ENCODE measurements at regions not wholly inside any gene's neighbourhood (a gene's known extent, or its start where the extent isn't known, plus 50 kb on each side); places are given as distances from the start of the nearest gene placed in this dataset.

GRCh38 chr5:60014331-60014730 is 120.8 kb upstream of the PDE4D start:
- Histone ChIP-seq H3K4me1 (ENCODE audit: control insufficient read depth, low read depth, low read length) (no peaks in the 10 kb centered on the region), H2BK5ac (ENCODE audit: low read length) (no peak overlapping the region), H4K5ac (ENCODE audit: low read length) (no peak overlapping the region), H2AK5ac (ENCODE audit: low read length) (no peak overlapping the region), H3K4me3 (ENCODE audit: low read length) (no peak overlapping the region), H3K36me3 (ENCODE audit: control insufficient read depth, insufficient read depth, low read length) (no peaks in the 10 kb centered on the region), H3K23ac (ENCODE audit: low read length) (no peak overlapping the region), H3K56ac (ENCODE audit: low read length) (no peak overlapping the region), H2BK15ac (replicated peaks; ENCODE audit: low read depth) (no peak overlapping the region), H3K27ac (ENCODE audit: low read depth, low read length) (no peak overlapping the region), H3K18ac (ENCODE audit: low read length) (no peak overlapping the region), H3K79me2 (ENCODE audit: control insufficient read depth, insufficient read depth, low read length) (no peaks in the 10 kb centered on the region), H3K9ac (ENCODE audit: low read length) (no peak overlapping the region), H4K8ac (ENCODE audit: low read depth, low read length) (no peak overlapping the region), H3K4me2 (ENCODE audit: low read length) (no peak overlapping the region), H3K79me1 (ENCODE audit: low read length) (no peaks in the 10 kb centered on the region), H3K27me3 (ENCODE audit: insufficient read depth, low read length, poor library complexity) (no peaks in the 10 kb centered on the region), H3K4ac (ENCODE audit: low read depth, low read length) (no peak overlapping the region), H2BK120ac (ENCODE audit: low read depth, low read length) (no peak overlapping the region)
- DNase-seq, result no peak
- no CpG with 5 or more reads among the region's 2 CpGs for WGBS (ENCODE audit: extremely low coverage, insufficient coverage, low lambda C conversion rate)

DNA sequence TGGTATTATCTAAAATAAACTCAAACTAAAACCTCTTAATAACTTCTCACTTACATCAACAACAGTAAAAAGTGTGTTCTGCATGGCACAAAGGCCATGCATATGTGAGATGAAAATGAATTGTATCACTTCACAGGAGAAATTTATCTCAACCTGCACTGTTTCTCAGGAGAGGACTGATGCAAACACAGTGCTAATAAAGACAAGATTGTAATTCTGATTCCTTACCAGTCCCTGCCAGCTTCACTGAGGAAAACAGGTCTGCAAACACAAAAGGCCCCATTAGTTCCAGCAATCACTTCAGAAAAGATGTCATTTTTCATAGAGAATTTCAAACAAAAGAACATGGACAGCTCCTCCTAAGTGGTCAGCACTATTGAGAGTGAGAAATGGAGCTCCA is 117.3 kb upstream of the PDE4D start:
- DNase-seq, result no peak
- H3K79me2 ChIP-seq (ENCODE audit: control insufficient read depth, insufficient read depth, low read length), result no peaks in the 10 kb centered on the region
- no peak overlapping the region for H3K27ac ChIP-seq (ENCODE audit: low read depth, low read length)
- H2BK15ac ChIP-seq (replicated peaks; ENCODE audit: low read depth), result no peak overlapping the region
- H3K36me3 ChIP-seq (ENCODE audit: control insufficient read depth, insufficient read depth, low read length), result no peaks in the 10 kb centered on the region
- H2AK5ac ChIP-seq (ENCODE audit: low read length), result no peak overlapping the region
- no peak overlapping the region for H3K4ac ChIP-seq (ENCODE audit: low read depth, low read length)
- no peak overlapping the region for H4K5ac ChIP-seq (ENCODE audit: low read length)
- no peaks in the 10 kb centered on the region for H3K4me1 ChIP-seq (ENCODE audit: control insufficient read depth, low read depth, low read length)
- H3K27me3 ChIP-seq (ENCODE audit: insufficient read depth, low read length, poor library complexity), result no peaks in the 10 kb centered on the region
- H3K23ac ChIP-seq (ENCODE audit: low read length), result no peak overlapping the region
- H2BK5ac ChIP-seq (ENCODE audit: low read length), result no peak overlapping the region
- H3K4me2 ChIP-seq (ENCODE audit: low read length), result no peak overlapping the region
- H3K9ac ChIP-seq (ENCODE audit: low read length), result no peak overlapping the region
- no peak overlapping the region for H4K8ac ChIP-seq (ENCODE audit: low read depth, low read length)
- no peak overlapping the region for H2BK120ac ChIP-seq (ENCODE audit: low read depth, low read length)
- H3K4me3 ChIP-seq (ENCODE audit: low read length), result no peak overlapping the region
- no peaks in the 10 kb centered on the region for H3K79me1 ChIP-seq (ENCODE audit: low read length)
- no peak overlapping the region for H3K18ac ChIP-seq (ENCODE audit: low read length)
- no peak overlapping the region for H3K56ac ChIP-seq (ENCODE audit: low read length)

DNA sequence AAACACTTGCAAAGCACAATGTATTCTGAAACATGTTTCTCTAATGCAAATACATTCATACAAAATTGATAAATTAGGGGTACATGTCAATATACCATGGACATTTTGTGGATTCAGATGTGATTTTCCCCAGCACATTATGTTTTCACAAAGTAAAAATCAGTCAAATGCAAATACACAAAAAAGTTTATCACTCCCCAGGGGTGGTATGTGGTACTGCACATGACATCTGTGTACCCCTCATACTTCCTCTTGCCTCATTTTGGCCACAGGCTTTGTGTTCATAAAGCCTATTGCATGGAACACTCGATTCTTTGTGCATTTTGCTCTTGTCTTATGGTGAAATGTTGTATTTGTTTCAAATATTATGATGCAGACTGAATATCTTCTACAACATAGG is 116.8 kb upstream of the PDE4D start:
- Histone ChIP-seq H3K4ac (ENCODE audit: low read depth, low read length) (no peak overlapping the region), H2BK120ac (ENCODE audit: low read depth, low read length) (no peak overlapping the region), H3K4me2 (ENCODE audit: low read length) (no peak overlapping the region), H3K36me3 (ENCODE audit: control insufficient read depth, insufficient read depth, low read length) (no peaks in the 10 kb centered on the region), H3K23ac (ENCODE audit: low read length) (no peak overlapping the region), H4K8ac (ENCODE audit: low read depth, low read length) (no peak overlapping the region), H4K5ac (ENCODE audit: low read length) (no peak overlapping the region), H3K9ac (ENCODE audit: low read length) (no peak overlapping the region), H3K18ac (ENCODE audit: low read length) (no peak overlapping the region), H3K56ac (ENCODE audit: low read length) (no peak overlapping the region), H3K27ac (ENCODE audit: low read depth, low read length) (no peak overlapping the region), H3K79me1 (ENCODE audit: low read length) (no peaks in the 10 kb centered on the region), H3K4me3 (ENCODE audit: low read length) (no peak overlapping the region), H2AK5ac (ENCODE audit: low read length) (no peak overlapping the region), H3K27me3 (ENCODE audit: insufficient read depth, low read length, poor library complexity) (no peaks in the 10 kb centered on the region), H3K4me1 (ENCODE audit: control insufficient read depth, low read depth, low read length) (no peaks in the 10 kb centered on the region), H3K79me2 (ENCODE audit: control insufficient read depth, insufficient read depth, low read length) (no peaks in the 10 kb centered on the region), H2BK5ac (ENCODE audit: low read length) (no peak overlapping the region), H2BK15ac (replicated peaks; ENCODE audit: low read depth) (no peak overlapping the region)
- DNase-seq, result peak; percentile 14
- WGBS (ENCODE audit: extremely low coverage, insufficient coverage, low lambda C conversion rate), result no CpG with 5 or more reads among the region's 1 CpG

DNA sequence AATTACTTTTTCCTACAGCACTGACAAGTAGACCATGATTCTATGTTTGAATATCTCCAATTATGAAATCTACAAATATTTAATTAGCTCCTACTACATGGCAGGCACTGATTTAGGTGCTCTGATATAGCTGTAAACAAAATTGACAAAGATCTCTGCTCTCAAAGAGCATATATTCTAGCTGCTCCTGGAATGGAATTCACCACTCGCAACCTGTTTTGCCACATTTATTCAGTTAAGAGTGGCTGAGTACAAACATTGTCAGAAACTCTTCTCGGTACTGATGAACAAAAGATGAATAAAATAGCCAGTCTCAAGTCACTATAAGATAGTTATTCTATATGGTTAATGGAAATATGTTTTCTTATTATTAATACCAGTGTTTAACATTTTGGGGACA is 114.2 kb upstream of the PDE4D start:
- no CpG with 5 or more reads among the region's 2 CpGs for WGBS (ENCODE audit: extremely low coverage, insufficient coverage, low lambda C conversion rate)
- Histone ChIP-seq H4K5ac (ENCODE audit: low read length) (no peak overlapping the region), H3K4me3 (ENCODE audit: low read length) (no peak overlapping the region), H3K27ac (ENCODE audit: low read depth, low read length) (no peak overlapping the region), H3K36me3 (ENCODE audit: control insufficient read depth, insufficient read depth, low read length) (no peaks in the 10 kb centered on the region), H3K4me2 (ENCODE audit: low read length) (no peak overlapping the region), H2AK5ac (ENCODE audit: low read length) (no peak overlapping the region), H3K79me1 (ENCODE audit: low read length) (no peaks in the 10 kb centered on the region), H2BK15ac (replicated peaks; ENCODE audit: low read depth) (no peak overlapping the region), H3K9ac (ENCODE audit: low read length) (no peak overlapping the region), H3K4ac (ENCODE audit: low read depth, low read length) (no peak overlapping the region), H3K23ac (ENCODE audit: low read length) (no peak overlapping the region), H3K56ac (ENCODE audit: low read length) (no peak overlapping the region), H4K8ac (ENCODE audit: low read depth, low read length) (no peak overlapping the region), H3K79me2 (ENCODE audit: control insufficient read depth, insufficient read depth, low read length) (no peaks in the 10 kb centered on the region), H3K18ac (ENCODE audit: low read length) (no peak overlapping the region), H3K4me1 (ENCODE audit: control insufficient read depth, low read depth, low read length) (no peaks in the 10 kb centered on the region), H2BK5ac (ENCODE audit: low read length) (no peak overlapping the region), H3K27me3 (ENCODE audit: insufficient read depth, low read length, poor library complexity) (no peaks in the 10 kb centered on the region), H2BK120ac (ENCODE audit: low read depth, low read length) (no peak overlapping the region)
- no peak for DNase-seq

DNA sequence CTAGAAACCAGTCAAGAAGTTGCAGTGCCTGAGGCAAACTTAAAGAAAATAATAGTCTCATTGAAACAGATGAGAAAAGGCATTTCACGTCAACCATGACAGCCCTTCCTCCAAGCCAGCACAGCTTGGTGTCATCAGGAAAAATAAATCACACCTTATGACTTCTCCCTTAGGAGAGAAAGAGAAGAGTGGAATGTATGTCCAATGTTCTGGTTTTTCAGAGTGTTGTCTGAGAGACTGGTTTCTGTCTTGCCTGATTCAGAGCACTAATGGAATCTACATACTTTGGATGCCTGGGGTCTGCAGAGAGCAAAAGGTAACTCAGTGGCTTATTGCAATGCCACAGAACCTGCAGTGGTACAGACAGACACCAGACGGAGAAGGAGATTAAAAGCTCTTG is 105.5 kb upstream of the PDE4D start:
- DNase-seq, result peak; percentile 45
- Histone ChIP-seq H3K4me2 (ENCODE audit: low read length) (no peak overlapping the region), H4K8ac (ENCODE audit: low read depth, low read length) (no peak overlapping the region), H3K4me1 (ENCODE audit: control insufficient read depth, low read depth, low read length) (no peaks in the 10 kb centered on the region), H3K9ac (ENCODE audit: low read length) (no peak overlapping the region), H3K79me1 (ENCODE audit: low read length) (no peaks in the 10 kb centered on the region), H3K56ac (ENCODE audit: low read length) (no peak overlapping the region), H3K18ac (ENCODE audit: low read length) (no peak overlapping the region), H3K4me3 (ENCODE audit: low read length) (no peak overlapping the region), H3K27me3 (ENCODE audit: insufficient read depth, low read length, poor library complexity) (no peaks in the 10 kb centered on the region), H3K23ac (ENCODE audit: low read length) (no peak overlapping the region), H3K79me2 (ENCODE audit: control insufficient read depth, insufficient read depth, low read length) (no peaks in the 10 kb centered on the region), H2BK120ac (ENCODE audit: low read depth, low read length) (no peak overlapping the region), H4K5ac (ENCODE audit: low read length) (no peak overlapping the region), H3K4ac (ENCODE audit: low read depth, low read length) (no peak overlapping the region), H2BK5ac (ENCODE audit: low read length) (no peak overlapping the region), H2BK15ac (replicated peaks; ENCODE audit: low read depth) (no peak overlapping the region), H3K27ac (ENCODE audit: low read depth, low read length) (no peak overlapping the region), H3K36me3 (ENCODE audit: control insufficient read depth, insufficient read depth, low read length) (no peaks in the 10 kb centered on the region), H2AK5ac (ENCODE audit: low read length) (no peak overlapping the region)
- WGBS (ENCODE audit: extremely low coverage, insufficient coverage, low lambda C conversion rate), result no CpG with 5 or more reads among the region's 2 CpGs

- H3K4ac ChIP-seq (ENCODE audit: low read depth, low read length), result no peak overlapping the region
- no peaks in the 10 kb centered on the region for H3K27me3 ChIP-seq (ENCODE audit: insufficient read depth, low read length, poor library complexity)
- H3K23ac ChIP-seq (ENCODE audit: low read length), result no peak overlapping the region
- H4K5ac ChIP-seq (ENCODE audit: low read length), result no peak overlapping the region
- no peaks in the 10 kb centered on the region for H3K79me2 ChIP-seq (ENCODE audit: control insufficient read depth, insufficient read depth, low read length)
- H2BK15ac ChIP-seq (replicated peaks; ENCODE audit: low read depth), result no peak overlapping the region
- WGBS (ENCODE audit: extremely low coverage, insufficient coverage, low lambda C conversion rate), result no CpG with 5 or more reads among the region's 3 CpGs
- H2BK120ac ChIP-seq (ENCODE audit: low read depth, low read length), result no peak overlapping the region
- H4K8ac ChIP-seq (ENCODE audit: low read depth, low read length), result no peak overlapping the region
- no peaks in the 10 kb centered on the region for H3K79me1 ChIP-seq (ENCODE audit: low read length)
- H3K4me3 ChIP-seq (ENCODE audit: low read length), result no peak overlapping the region
- no peak overlapping the region for H2BK5ac ChIP-seq (ENCODE audit: low read length)
- no peaks in the 10 kb centered on the region for H3K36me3 ChIP-seq (ENCODE audit: control insufficient read depth, insufficient read depth, low read length)
- no peak overlapping the region for H3K18ac ChIP-seq (ENCODE audit: low read length)
- no peak overlapping the region for H3K4me2 ChIP-seq (ENCODE audit: low read length)
- H3K4me1 ChIP-seq (ENCODE audit: control insufficient read depth, low read depth, low read length), result no peaks in the 10 kb centered on the region
- no peak overlapping the region for H2AK5ac ChIP-seq (ENCODE audit: low read length)
- H3K9ac ChIP-seq (ENCODE audit: low read length), result no peak overlapping the region
- H3K56ac ChIP-seq (ENCODE audit: low read length), result no peak overlapping the region
- no peak overlapping the region for H3K27ac ChIP-seq (ENCODE audit: low read depth, low read length)
- no peak for DNase-seq
Observed at GRCh38 chr5:59992206-59992605, 98.7 kb upstream of the PDE4D start.
